ENCODE measurements at regions not wholly inside any gene's neighbourhood (a gene's known extent, or its start where the extent isn't known, plus 50 kb on each side); places are given as distances from the start of the nearest gene placed in this dataset.

DNA sequence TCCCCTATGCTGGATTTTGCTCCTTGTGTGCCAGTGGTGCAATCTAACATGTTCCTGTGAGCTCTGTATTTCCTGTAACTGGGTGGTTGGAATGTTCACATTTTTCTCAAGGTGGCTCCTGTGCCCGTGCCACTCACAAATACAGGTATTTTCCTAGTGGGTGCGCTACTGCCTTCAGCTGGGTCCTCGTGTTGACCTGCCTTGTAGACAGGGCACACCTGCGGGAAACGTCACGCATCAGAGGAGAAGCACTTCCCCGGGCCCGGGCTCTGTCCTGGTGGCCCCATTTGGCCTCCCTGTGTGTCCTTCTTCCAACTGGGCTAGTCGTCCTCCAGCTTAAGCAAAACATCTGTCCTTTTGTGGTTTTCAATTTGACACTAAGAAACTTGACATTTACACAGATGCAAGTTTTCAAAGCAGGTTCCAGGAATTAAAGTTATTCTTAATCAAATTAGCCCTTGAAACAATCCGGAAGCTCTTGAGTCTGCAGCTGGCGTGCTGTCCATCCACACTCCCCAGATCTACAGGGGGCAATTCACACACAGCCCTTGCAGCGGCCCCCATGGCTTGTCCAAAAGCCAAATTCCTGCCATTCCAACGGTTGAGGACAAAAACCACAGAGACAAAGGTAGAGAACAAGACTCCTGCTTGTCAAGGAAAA is 275.1 kb downstream of the CDC5L start:
- no peak for DNase-seq (ENCODE audit: low spot score)

DNA sequence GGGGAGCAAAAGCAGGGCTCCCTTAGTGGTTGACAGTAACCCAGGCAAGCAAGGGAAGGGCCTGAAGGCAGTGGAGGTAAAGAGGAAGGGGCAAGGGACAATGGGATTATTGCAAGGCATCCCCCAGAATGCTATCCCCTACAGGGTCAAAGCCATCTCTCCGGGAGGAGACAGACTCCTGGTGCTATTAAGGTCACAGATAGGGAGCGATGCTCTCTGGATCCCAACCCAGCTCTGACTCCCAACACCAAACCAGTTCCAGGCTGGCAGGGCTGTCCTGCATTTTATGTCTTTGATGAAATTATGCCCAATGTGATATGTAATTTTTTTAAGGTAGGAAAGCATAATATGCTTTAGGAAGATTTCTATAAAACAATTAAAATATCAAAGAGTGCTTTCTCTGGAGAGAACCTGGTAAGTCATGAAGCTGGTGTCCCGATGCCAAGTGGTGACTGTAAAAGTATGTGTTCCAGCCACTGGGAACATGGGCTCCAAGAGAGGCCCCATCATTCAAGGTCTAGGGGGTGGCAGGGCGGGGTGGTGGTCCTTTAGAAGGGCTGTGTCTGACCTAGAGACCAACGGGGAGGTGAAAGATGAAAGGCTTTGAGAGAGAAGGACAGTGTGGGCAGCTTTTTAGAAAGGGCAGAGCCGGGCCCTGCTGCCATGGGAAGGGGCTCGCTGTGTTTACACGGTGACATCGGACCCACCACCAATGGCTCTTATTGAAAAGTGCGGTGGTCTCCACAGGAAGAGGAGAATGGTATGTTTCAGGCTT is 276.5 kb downstream of the CDC5L start:
- no peak for DNase-seq (ENCODE audit: low spot score)

DNA sequence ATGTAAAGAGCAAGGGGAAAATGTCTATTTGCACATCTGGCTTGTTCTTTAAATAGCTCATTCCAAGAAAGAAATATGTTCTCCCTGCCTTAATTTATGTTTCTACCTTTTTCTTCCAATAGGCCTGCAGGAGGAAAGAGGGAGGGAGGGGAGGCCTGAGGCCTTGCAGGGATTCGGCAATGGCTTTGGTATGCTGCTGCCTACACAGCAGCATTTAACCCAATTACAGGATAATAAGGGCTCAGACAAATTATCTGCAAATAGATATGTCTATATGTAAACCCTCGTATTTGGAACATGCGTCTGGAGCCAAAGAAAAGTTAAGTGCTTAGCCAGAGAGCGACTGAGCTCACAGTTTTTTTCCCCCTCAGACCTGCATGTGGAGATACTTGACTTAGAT is 277.2 kb downstream of the CDC5L start:
- DNase-seq (ENCODE audit: low spot score) = no peak

DNA sequence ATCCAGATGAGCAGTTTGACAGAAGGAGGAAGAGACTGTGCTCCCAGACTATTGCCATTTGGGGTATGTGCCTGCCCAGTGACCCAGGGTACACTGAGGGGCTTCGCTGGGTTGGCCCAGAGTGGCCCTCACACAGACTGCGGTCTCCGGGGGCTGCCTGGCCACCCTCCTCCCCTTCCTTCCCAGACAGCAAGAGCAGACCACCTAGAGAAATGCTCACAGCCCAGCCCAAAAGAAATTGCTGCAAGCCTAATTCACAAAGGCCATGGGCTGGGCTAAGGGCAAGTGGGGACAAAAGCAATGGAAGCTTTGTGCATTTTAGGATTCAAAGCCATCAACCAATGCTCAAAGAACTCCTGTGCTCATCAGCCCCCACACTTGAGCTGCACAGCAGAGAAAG is 277.6 kb downstream of the CDC5L start:
- DNase-seq (ENCODE audit: low spot score) = no peak

DNA sequence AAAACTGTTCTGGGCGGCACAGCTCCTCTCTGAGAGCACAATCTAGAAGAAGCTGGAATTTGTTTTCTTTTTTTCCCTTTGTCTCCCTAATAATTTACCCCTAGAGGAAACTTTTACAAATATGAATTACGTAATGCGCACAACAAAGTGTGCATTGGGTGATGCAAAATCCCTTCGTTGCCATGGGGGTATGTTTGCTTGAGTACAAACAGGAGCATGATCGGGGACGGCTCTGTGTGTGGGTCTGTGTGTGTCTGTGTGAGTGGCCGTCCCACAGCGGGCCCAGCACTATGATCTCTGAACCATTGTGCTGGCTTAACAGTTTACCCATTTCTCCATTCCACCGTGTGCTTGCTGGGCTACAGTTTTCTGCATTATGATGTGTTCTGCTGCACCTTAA is 278.2 kb downstream of the CDC5L start:
- no peak for DNase-seq (ENCODE audit: low spot score)

DNA sequence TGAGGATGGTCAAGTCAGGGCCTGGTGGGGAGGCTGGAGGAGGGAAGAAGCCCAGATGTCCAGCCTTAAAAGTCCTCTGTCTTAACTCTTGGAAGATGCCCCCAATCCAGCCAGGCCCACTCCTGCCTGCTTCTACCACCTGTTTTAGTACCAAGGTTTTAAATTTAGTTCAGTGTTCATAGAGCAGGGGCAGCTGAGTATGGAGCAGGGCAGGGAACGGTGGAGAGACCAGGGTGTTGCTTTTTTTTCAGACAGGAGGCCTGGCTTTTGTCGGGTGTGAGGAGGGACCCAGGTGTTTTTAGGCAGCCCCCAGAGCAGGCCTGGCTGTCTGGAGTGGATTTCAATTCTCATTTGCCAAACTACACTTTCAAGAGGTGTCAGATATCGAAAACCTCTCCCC is 278.8 kb downstream of the CDC5L start:
- no peak for DNase-seq (ENCODE audit: low spot score)

DNA sequence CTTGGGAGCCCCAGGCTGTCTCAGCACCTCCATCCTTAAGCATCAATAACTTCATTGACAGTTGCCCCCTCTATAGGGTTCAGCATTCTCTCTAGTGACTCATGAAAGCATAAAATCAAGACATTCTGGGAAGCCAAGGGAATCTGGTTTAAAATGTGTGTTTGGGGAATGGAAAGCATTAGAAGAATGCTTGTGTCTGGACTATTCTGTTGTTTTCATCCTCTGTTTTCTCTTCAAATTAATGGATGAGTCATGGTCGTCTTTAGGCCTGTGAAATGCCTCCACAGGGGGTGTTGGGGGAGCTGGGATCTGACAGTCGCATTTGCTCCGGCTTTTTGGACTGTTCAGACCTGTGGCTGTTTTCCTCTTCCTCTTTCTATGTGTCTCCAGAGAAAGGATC is 279.7 kb downstream of the CDC5L start:
- DNase-seq (ENCODE audit: low spot score) = no peak

DNA sequence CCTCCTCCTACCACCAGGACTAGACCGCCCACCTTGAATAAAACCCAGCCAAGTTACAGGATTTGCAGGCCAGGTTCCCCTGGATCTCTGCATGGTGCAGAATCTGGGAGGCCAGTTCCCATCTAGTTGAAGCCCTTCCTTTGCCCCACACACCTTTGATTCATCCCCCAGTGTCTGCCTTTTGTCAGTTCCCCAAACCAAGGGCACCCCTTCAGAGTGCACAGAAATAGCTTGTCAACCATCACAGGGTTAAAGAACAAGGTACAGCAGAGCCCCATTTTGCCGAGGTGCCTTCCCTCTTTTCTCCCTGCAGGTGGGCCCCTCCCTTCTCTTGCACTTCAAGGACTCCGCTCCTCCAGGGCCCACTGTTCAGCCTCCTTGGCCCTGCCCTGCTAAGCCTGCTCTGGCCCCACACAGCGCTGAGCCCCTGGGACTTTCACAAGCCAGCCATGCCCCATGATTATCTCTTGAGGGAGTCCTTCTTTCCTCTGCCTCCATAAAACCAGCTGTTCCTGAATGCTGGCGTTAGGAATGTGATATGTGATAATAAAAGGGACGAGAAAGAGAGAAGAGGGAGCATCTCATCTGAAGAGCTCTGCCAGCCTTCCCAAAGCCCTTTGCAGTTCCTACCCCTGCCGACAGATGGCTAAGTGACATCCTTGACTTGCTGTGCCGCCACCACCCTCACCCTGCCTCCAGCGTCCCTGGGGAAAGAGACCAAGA is 280.3 kb downstream of the CDC5L start:
- no peak for DNase-seq (ENCODE audit: low spot score)

DNA sequence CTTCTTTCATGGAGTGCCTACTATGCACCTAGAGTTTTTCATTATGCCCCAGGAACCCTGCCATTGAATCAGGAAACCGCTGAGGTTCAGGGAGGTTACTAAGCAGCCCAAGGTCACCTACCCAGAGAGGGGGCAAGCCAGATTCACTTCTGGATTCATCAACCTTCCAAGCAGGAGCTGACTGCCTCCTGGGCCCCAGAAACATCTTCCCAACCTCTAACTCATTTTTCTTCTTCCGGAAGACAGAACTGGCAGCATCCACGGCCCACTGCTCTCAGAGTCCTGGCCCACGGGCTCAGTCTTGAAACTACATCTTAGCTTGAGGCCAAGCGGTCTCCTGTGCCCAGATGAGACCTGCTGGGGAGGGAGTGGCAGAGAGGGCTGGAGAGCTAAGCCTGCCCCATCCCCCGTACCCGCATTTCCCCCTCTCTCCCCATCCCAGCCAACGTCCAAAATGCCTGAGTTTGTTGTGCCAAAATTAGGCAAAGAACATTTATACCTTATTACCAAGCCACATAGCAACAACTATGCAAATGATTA is 281.0 kb downstream of the CDC5L start:
- DNase-seq (ENCODE audit: low spot score) = no peak

DNA sequence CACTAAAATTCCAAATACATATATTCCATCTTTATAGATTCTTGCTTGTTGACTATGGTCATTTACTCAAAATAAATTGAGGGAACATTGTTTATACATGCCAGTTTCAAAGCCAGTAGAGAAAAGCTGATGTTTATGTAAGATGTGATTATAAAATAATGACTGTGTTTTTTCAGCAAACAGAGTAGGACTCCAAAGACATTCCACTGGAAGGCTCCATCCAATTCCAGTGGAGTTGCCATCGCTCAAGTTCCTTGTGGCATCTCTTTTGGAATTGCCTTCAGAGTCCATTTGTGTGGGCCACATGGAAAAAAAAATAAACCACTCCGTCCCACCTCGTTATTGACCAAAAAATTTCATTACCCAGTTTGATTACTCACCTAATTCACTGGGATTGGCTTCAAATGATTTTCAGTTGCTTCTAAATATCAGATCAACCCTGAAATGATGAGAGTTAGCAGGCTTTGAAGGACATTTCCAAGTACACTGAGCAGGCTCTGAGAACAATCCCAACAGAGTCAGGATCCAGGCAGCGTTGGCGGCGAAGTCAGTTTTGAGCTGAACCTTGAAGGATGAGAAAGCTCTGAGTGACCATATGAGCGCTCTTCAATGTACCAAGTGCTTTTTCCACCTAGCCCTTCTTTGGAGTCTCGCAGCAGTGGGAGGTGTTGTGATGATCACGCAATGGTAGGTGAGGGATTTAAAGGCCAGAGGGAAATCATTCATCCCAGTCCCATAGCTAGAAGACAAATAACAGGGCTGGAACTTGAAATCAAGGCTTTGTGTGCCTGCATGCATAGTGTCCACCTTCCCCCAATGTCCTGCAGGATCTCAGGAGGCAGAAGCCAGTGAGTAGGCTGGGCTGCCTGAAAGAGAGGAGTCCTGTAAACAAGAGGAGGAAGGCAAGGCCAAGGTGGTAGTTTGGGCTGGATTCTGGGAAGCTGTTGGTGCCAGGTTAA is 281.7 kb downstream of the CDC5L start:
- DNase-seq (ENCODE audit: low spot score) = no peak

DNA sequence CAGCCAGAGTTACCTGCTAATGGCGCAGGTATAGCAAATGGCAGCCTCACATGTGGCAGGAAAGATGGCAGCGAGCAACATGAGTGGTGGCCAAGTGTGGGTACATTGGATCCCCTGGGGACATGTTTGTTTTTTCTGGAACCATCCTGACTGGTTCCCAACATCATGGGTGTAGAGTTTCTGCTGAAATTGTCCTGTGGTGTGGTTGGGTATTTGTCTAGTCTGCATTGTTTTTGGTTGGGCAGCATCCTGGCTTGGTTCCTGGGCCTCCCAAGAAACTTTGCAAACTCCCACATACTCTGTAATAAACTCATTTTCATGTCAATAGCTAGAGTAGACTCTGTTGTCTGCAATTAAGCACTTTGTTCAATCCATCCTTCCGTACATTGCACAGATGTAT is 282.6 kb downstream of the CDC5L start:
- DNase-seq (ENCODE audit: low spot score) = no peak

DNA sequence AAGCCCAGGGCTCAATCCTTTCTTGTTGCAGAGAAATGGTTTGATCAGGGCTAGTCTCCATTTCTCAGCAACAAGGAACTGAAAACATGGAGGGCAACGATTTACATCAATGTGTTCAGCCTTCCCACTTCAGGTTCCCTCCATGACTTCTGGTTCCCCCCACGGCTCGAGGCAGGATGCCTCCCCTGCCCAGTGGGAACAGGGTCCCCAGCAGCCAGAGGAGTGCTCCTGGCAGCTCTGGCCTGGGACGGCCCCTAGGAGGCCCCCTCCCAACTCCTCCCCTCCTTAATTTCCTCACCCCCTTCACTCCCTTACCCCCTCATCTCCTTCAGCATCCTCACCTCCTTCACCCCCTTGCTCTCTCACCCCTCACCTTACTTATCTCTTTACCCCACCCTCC is 283.8 kb downstream of the CDC5L start:
- no peak for DNase-seq (ENCODE audit: low spot score)

DNA sequence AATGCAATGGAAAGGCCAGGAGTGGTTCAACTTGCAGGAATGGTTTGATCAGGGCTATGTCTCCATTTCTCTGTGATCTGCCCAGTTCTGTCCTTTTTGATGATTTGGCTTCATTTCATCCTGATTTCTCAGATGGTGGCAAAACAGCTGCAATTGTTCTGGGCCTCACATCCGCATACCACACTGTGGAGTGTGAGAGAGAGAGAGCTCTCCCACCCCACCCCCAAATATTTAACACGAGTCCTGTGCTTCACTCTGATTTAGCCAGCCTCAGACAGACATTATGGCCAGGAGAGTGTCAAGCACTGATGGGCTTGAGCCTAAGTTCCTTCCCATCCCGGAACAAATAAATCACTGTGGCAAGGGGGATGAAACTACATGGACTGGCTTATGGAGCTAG is 284.6 kb downstream of the CDC5L start:
- no peak for DNase-seq (ENCODE audit: low spot score)

DNA sequence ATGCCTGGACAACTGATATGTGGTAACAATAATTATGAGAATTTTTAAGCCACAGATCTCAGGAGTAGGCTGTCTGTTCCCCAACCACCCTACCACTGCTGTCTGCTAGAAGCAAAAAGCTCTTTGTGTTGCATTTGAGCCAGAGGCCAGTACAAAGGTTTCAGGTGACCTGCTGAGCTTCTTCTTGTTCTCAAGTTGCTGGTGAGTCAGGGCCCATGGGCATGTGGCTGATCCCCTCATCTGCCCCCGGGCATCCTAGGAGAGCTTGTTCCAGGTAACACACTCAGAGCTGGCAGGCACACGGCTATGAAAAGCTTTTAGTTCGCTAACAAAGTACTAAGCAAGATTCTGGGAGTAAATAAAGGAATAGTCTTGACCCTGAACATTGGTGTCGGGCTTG is 285.3 kb downstream of the CDC5L start:
- DNase-seq (ENCODE audit: low spot score) = no peak

DNA sequence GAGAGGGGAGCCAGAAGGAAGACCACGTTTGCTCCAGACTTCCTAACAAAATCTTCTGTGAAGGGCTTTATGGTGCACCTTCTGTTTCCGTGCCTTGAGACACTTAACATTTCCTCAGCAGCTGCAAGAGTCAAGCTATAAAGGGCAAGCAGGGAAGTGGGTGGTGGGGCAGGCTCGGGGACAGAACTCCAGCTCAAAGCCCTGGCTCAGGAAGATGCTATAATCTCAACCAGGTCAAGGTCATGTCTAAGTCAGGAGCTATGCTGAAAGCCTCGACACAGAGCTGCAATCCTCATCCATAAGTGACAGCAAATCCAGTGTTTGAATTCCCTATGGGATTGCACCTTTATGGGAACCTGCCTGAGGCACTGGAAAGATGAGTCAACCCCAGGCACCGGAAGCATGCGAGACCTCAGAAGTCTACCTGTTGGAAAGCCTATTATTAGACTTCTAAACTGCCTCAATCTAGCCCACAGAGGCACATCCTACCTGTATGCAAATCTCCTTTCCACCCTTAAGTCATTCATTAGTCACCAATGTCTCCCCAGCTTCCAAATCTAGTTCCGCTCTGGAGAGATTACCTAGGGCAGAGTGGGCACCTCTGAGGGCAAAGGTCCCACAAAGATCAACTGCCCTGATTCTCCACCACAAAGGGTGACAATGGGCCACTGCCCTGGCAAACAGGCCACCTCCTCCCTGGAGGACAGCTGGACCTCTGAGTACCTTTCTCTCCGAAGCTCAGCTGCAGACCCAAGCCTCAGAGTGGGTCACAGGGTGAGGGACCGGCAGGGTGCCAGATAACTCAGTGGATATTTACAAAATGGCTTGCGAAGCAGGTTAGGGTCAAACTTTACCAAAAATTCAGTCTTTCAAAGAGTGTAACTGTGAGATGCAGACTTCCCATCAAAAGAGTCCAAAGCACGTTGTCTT is 287.0 kb downstream of the CDC5L start:
- DNase-seq (ENCODE audit: low spot score) = no peak

DNA sequence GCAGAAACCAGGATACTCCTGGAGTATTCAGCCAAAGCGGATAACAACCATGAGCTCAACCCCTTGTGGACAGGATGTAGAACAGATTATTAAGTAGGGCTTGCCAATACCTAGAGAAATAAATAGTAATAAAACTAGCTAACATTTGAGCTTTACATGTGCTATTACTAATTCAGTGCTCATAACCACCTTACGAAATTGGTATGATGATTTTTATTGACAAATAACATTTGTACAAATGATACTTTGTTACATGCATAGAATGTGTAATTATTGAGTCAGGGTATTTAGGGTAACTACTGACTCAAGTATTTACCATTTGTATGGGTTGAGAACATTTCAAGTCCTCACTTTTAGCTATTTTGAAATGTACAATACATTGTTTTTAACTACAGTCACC is 287.9 kb downstream of the CDC5L start:
- DNase-seq (ENCODE audit: low spot score) = no peak

DNA sequence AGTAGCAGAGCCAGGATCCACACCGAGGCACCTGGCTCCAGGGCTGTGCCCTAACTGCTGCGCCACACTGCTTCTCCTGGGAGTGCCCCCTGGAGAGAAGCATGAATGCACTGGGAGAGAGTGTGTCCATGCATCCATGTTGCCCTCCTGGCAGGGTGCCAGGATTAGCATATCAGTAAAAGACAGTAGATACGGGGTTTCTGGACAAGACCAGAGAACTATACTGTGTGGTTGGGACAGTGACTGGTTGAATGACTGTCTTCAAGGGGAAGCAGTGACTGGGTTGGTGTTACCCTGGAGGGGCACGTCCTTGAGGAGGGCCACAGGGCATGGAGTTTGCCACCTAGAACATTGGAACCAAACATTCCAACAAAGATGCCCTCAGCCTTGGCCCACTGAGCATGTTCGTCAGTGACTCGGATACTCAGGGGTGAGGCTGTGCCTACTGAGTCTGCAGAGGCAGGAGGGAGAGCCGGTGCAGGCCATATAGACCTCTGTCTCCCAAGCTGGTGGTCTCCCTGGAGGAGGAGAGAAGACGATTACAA is 288.8 kb downstream of the CDC5L start:
- DNase-seq (ENCODE audit: low spot score) = no peak

DNA sequence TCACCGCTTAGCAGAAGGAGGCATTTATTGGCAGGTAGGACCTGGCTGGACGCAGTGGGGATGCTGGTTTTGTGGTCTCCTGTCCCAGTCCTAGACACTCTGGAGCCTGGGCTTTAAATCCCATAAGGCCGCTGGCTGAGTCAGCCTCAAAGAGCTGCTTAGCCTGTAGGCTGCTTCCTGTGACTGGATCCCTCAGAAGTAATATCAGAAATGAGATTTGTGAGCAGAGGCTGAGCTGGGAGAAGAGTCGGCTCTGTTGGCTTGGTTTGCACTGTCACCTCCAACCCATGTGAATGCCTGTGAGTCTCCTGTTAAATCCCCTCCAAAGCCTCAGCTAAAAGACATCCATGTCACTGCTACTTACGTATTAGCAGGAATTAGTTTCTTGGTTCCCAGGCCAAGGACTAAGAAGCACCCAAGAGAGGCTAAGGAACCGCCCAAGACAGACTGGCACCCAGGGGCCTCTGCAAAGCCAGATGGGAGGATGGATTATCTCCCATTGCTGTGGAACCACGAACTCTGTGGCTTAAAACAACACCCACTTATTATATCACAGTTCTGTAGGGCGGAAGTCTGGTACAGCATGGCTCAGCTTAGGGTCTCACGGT is 289.4 kb downstream of the CDC5L start:
- no peak for DNase-seq (ENCODE audit: low spot score)

DNA sequence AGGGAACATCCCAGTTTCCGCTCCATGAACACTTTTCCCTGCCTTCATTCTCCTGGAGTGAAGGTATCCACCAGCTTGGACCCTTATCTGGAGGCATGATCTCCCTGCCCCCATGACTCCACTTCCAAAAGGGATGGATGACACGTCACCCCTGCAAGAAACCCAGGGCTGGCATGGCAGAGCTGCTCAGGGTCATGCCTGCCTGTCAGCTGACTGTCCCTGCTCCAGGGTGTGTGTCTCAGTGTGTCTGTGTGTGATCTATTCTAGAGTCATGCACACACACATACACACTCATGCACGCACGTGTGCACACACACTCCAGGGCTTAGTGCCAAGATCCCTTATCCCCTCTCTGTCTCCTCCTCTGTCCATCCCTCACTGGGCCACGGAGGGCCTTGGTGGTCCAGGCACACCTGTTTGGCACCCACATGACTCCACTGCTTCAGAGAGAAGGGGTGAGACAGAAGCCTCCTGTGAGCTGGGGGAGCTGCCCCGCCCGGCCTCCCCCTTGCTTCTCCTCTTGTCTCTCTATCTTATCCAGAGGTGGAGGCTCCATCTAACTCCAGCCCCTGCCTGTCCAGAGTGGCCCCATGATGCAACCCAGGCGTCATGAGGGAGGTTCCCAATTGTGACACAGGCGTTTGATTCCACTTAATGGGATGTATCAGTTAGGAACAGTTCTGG is 290.9 kb downstream of the CDC5L start:
- no peak for DNase-seq (ENCODE audit: low spot score)
